T-helper 2 cell (primary cell): ENCODE measurements at regions not wholly inside any gene's neighbourhood (a gene's known extent, or its start where the extent isn't known, plus 50 kb on each side); places are given as distances from the start of the nearest gene placed in this dataset.
A peak's percentile ranks its signal among the peaks of the same experiment; 100 is the strongest.

Experiments
- DNase-seq, 5 experiments: peaks; one replicate each; pipeline versions ENCODE4 v3.0.0 to v3.0.0-alpha.2; 2012 to 2022

GRCh38 chr21:41689289-41689583 is 77.6 kb downstream of the RIPK4 start:
- no peak for DNase-seq

GRCh38 chr21:41687633-41688032 is 79.2 kb downstream of the RIPK4 start:
- DNase-seq = no peak

GRCh38 chr21:41686664-41687063 is 80.2 kb downstream of the RIPK4 start:
- no peak for DNase-seq

- no peak for DNase-seq
Measured at GRCh38 chr21:41685511-41686149, 81.2 kb downstream of the RIPK4 start.

GRCh38 chr21:41684381-41685245 is 82.2 kb downstream of the RIPK4 start:
- no peak for DNase-seq

- no peak for DNase-seq
Measured at GRCh38 chr21:41683815-41684214, 83.0 kb downstream of the RIPK4 start.

GRCh38 chr21:41682719-41683179 is 84.1 kb downstream of the RIPK4 start:
- no peak for DNase-seq

GRCh38 chr21:41681939-41682718 is 84.7 kb downstream of the RIPK4 start:
- DNase-seq = no peak

- DNase-seq = no peak
Measured at GRCh38 chr21:41681348-41681801, 85.5 kb downstream of the RIPK4 start.

GRCh38 chr21:41680444-41681347 is 86.2 kb downstream of the RIPK4 start:
- DNase-seq = no peak

GRCh38 chr21:41678924-41679318 is 87.9 kb downstream of the RIPK4 start:
- no peak for DNase-seq

- no peak for DNase-seq
Measured at GRCh38 chr21:41678016-41678923, 88.6 kb downstream of the RIPK4 start.

- no peak for DNase-seq
Measured at GRCh38 chr21:41677671-41678015, 89.2 kb downstream of the RIPK4 start.

- no peak for DNase-seq
Measured at GRCh38 chr21:41676198-41676597, 90.7 kb downstream of the RIPK4 start.

- DNase-seq = no peak
Measured at GRCh38 chr21:41675574-41675973, 91.3 kb downstream of the RIPK4 start.

GRCh38 chr21:41674402-41674801 is 92.5 kb downstream of the RIPK4 start:
- DNase-seq = no peak

- DNase-seq = no peak
Measured at GRCh38 chr21:41673596-41674335, 93.1 kb downstream of the RIPK4 start.

GRCh38 chr21:41673071-41673470 is 93.8 kb downstream of the RIPK4 start:
- no peak for DNase-seq

GRCh38 chr21:41672543-41672915 is 94.3 kb downstream of the RIPK4 start:
- peak in 1 of 5 experiments; percentile 30 for DNase-seq

- no peak for DNase-seq
Measured at GRCh38 chr21:41671859-41672542, 94.9 kb downstream of the RIPK4 start.
